GM18511 (cell line): ENCODE measurements at regions not wholly inside any gene's neighbourhood (a gene's known extent, or its start where the extent isn't known, plus 50 kb on each side); places are given as distances from the start of the nearest gene placed in this dataset.
A peak's percentile ranks its signal among the peaks of the same experiment; 100 is the strongest.

Source experiments
- ATAC-seq: cut with Tn5 transposase; IDR thresholded peaks from one replicate; pipeline ENCODE4 v1.9.1; 2021; ENCODE audit warnings: mild to moderate bottlenecking, moderate library complexity; ENCODE audit not compliant: unreplicated experiment

- no peak for ATAC-seq
These were observed 70.6 kb upstream of the CTDP1 start for GRCh38 chr18:79608999-79609461.

GRCh38 chr18:79609841-79610281 lies 69.7 kb upstream of the CTDP1 start:
- no peak for ATAC-seq

GRCh38 chr18:79610461-79611039 lies 69.1 kb upstream of the CTDP1 start:
- ATAC-seq: no peak

- ATAC-seq: no peak
These were observed 68.4 kb upstream of the CTDP1 start for GRCh38 chr18:79611040-79611681.

GRCh38 chr18:79612291-79613108 lies 67.1 kb upstream of the CTDP1 start:
- ATAC-seq: no peak

DNA sequence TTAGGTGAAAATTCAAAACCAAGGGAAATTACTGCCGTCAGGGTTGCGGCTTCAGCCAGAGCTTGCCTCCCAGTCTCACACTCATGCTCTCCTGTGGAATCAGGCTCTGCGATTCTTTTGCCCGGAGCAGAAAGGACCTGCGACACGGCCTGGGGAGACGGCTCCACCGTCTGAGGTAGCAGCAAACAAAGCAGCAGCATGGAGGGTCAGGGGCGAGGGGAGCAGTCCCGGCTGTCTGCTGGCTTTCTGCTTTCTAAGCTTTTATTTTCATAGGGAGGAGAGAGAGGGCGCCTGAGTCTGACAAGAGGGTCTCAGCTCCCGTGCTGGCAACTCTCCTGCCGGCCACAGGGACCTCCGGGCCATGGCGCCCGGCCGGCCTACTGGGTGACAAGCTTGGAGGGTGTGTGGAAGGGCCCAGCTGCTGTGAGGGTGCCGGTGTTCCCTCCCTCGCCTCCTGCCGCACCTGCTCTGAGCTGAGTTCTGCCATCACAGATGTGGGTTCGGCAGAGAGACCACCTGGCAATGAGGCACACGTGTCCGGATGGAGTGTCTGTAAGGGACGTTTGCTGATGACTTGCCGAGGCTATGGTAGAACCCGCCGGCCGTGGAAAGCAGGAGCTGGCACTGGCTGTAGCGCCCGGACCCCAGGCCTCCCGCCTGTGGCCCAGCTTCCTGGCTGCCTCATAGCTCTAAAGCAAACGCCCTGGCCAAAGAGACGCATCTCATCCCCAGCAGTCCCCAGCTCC lies 66.2 kb upstream of the CTDP1 start:
- ATAC-seq: no peak

- ATAC-seq: no peak
These were observed 65.2 kb upstream of the CTDP1 start for GRCh38 chr18:79614211-79614955.

- ATAC-seq: no peak
These were observed 64.5 kb upstream of the CTDP1 start for GRCh38 chr18:79615091-79615490.

DNA sequence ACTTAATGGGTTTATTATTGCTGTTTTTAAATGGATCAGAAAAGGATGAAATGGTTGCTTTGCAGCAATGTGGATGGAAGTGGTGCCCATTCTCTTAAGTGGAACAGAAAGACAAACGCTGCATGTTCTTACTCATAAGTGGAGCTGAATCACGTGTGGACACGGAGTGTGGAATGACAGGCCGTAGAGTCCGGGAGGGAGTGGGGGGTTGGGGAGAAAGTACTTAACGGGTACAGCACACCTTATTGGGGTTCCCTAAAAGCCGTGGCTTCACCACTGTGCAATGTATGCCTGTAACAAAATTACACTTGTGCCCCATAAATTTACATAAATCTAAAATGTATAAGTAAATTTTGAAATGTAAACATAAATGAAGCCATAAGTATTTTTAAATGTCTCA lies 64.0 kb upstream of the CTDP1 start:
- no peak for ATAC-seq

DNA sequence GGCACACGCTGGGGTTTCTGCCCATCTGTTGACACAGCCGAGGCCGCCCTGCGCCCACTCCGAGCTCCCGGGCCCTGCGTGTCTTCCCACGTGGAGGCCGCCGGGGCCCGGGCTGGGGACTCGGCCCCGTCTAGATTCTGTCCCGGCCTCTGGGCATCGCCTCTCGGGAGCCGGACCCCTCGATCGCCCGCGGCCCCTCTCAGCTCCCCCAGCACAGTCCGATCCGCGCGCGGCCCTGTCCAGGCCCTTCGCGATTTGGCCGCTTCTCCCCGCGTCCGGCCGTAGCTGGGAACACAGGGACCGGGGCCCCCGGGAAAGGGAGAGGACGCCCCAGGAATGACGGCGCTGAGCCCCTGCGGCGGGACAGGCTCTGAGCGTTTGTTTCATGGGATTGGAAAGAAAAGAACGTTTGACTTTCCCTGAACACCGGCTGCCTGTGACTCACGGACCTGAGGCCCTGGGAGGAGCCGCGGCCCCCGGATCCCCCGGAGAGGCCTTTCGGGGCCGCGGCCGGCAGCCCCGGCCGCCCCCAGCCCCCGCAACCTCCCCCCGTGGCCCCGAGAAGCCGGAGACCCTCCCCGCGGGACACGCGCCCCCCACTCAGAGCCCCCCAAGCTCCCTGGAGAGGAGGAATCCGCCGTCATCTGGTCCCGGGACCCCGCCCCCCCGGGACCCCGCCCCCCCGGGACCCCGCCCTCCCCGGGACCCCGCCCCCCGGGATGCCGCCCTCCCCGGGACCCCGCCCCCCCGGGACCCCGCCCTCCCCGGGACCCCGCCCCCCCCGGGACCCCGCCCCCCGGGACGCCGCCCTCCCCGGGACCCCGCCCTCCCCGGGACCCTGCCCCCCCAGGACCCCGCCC lies 62.7 kb upstream of the CTDP1 start:
- ATAC-seq: no peak

DNA sequence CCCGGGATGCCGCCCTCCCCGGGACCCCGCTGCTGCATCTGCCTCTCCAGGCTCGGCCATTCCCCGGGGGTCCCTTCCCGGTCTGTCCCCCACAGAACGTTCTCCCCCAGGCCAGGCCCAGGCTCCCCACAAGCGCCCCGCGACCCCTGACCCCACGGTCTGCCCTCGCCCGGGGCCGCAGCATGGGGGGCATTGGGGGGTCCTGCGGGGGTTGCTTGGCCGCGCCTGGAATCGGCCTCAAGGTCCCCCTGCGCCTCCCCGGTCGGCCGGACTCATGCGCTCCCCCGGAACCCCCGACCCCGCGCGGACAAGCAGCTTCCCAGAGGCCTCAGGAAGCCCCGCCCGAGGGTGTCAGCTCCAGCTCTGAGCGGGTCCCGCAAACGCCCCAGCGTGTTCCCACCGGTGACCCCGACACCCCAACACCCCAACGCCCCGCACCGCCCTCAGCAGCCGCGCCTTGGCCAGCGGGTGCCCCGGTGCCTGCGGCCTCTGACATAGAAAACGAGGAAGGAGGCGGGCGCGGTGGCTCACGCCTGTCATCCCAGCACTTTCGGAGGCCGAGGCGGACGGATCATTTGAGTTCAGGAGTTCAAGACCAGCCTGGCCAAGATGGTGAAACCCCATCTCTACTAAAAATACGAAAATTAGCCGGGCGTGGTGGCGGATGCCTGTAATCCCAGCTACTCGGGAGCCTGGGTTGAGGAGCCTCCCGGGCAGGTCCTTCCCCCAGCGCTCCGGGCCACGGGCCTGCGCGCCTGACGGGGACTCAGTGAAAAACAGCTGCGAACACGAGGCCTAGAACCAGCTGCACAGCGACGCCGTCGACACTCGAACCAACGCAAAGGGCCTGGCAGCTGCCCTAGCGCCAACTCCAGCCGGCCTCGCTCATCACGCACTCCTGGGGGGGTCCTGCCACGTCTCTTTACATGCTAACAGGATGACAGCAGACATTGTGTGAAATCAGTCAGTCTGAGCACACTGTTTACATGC lies 61.8 kb upstream of the CTDP1 start:
- ATAC-seq: no peak

GRCh38 chr18:79620576-79621165 lies 58.9 kb upstream of the CTDP1 start:
- no peak for ATAC-seq

DNA sequence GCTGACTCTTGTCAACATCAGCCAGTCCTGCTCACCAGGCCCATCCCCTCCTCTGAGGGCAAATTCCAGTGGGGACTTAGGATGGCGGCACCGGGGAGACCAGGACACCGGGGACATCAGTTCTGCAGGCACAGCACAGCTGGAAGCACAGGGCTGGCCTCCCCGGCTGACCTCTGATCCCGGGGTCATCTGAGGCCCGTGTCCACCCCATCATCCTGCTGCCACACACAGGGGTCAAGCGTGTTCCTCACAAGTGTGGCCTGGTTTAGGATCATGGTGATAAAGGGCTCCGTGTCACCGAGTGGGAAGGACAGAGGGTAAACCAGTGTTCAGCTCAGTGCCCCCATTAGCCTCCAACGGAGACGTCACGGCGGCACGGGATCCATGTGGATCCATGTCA lies 58.1 kb upstream of the CTDP1 start:
- no peak for ATAC-seq

DNA sequence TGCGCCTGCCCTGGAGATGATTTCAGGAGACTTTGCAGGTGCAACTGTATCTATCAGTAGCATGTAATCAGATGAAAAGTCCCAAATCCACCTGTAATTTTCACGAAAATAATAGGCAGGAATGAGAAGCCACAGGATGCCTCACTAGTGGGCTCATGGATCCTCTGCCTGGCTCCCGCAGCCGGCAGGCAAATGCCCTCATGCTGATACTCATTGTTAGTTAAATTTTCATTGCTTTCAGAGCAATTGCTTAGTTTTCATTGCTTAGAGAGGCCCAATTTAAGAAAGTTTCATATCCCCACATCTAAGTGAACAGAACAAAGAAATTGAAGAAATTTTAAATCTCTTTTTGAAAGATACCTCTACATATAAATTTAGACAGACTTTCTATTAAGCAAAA lies 57.6 kb upstream of the CTDP1 start:
- ATAC-seq: no peak

DNA sequence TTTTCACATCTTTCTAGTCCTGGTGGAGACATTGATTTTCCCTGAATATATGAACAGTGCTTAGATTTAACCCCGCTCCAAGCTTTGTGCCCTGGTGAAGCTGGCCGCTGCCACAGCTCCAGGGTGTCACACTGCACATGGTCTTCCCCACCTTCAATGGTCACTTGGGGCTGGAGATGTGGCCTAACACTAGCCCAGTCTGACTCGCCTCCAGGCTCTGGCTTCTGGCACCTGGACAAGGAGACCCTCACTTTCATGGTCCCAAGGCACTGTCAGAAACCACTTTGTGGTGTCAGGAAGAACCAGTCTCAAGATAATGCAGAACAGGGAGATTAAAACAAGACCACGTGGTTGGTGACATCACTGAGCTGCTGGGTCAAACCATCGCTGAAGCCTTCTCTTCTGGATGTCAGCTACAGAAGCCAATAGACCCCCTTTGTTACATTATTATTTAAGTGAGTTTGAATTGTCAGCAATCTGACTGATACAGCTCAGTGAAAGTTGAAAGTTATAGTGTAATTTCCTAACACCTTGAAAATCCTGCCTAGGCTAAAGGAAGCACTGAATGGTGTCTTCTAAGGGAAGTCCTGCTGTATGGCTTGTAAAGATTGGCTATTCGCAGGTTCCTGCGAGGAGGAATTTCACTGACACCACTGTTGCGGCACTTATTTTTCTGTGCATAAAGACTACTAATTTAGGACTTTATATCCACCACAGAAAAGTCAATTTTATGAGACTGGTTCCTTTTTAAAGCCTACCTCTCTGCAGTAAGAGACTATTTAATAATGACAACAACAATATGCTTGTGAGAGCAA lies 55.0 kb upstream of the CTDP1 start:
- peak; percentile 39 for ATAC-seq

DNA sequence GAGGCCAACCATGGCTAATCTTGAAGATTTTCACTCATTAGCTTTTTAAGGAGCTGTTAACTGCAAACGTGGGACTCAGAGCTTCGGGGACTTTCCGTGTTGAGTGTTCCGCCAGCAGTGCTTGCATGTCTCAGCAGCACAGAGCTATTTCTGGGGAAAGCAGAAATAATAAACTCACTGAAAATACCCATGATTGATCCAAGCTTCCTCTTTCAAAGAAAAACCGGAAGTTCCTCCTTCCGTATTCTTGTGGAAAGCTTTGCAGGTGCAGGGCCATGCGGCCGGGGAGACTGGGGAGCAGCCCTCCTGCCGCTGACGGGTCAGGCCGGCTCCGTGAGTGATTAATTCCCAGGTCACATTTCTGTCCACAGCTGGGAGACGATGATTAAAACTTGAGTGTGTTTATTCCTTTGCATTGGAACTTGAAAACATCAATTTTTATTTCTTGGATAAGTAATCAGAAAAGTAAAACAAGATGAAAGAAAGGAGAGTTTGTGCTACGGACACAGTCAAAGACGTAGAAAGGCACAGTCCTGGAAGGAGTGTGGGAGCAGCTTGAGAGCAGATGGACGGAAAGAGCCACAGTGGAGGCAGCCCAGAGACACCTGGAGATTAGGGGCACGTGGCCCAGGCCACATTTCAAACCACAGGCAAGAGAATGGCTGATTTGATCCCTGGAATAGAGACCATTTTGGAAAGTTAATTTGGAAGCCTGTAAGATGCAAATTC lies 54.2 kb upstream of the CTDP1 start:
- peak; percentile 78 for ATAC-seq
